Heart left ventricle (tissue), 13 donors: ENCODE measurements at regions not wholly inside any gene's neighbourhood (a gene's known extent, or its start where the extent isn't known, plus 50 kb on each side); places are given as distances from the start of the nearest gene placed in this dataset.

Experiments
- CTCF ChIP-seq, 12 donors: fragments of 200-600 bp; sonication (generic) in 4 of 12; IDR thresholded peaks; one replicate each; pipeline versions ENCODE4 v1.5.0 to v1.8.0; 2018 to 2022; ENCODE audit warnings: antibody characterized with exemption in 12 of 12, mild to moderate bottlenecking in 5 of 12
- POLR2A ChIP-seq, 2 donors: fragments of 450-650 bp; IDR thresholded peaks; one replicate each; pipeline ENCODE4 v1.6.1; 2017; ENCODE audit warnings: antibody characterized with exemption in 2 of 2, mild to moderate bottlenecking in 2 of 2, moderate library complexity in 2 of 2
- donor health status: ischemic (EF 13 %, LVEDD 7.1; RV severe dilation, severe dysfunction).
- donor health status: DM: no; HTN: yes; CAD: no.
- donor health status: DM: no; HTN: no; CAD: no.
- donor health status: ischemic (EF 25% LVEDD 6.9; RV normal size, moderate dysfunction).
- donor health status: ischemic (EF 25% LVEDD 5.7; RV mildly dilated, moderate dysfunction).
- donor health status: ischemic (EF 35%, LVEDD 5.7; RV mildly dilated, moderate dysfunction).
- donor health status: nonischemic (EF 11% LVEDD 7.7; RV severe dilation, severe dysfunction).
- donor health status: DM: yes; HTN: yes; CAD: no.
- donor health status: PGD.
- donor health status: ischemic (EF 29% LVEDD 5.4; RV normal size, mild dysfunction).
- donor health status: nonischemic (EF 23%, LVEDD 6.1; RV moderate dilation, normal function).

DNA sequence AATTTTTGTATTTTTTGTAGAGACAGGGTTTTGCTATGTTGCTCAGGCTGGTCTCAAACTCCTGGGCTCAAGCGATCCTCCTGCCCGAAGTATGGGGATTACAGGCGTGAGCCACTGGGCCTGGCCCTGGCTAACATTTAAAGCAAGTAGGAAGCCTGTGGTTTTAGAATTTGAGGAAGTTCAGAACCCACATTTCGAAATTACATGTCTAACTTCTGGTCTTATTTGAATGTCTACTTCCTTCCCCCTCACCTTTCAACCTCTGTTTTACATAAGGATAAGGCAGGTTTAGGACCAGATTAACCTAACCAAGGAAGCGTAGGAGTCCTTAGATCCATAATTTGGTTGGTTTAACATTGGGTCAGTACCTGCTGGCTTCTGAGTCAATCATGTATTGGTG lies 120.5 kb upstream of the PROK2 start:
- TF ChIP-seq CTCF (IDR thresholded peaks at IDR 0.05) (no peak), POLR2A (IDR thresholded peaks at IDR 0.05) (no peak)
